ENCODE measurements at regions not wholly inside any gene's neighbourhood (a gene's known extent, or its start where the extent isn't known, plus 50 kb on each side); places are given as distances from the start of the nearest gene placed in this dataset.

DNA sequence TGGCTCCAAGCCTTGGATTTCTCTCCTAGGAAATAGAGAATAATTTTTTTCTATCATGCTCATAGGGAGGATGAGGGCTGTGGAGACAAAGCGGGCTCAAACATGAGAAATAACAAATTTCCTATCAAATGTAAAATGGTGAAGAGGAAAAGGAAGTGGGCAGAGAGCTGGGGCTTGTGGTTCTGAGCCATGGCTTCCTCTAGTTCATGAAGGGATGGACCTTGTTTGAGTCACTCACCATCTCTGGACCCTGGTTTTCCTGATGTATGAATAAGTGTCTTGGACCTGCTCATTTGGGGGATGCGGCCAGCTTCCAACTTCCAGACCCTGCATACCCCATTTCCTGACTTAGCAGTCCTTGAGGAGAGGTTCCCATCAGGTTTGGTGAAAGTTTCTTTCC lies 63.0 kb downstream of the MSX1 start:
- H3F3A ChIP-seq (ENCODE audit: insufficient read depth, low read length), result no peaks in the 10 kb centered on the region
- no peaks in the 10 kb centered on the region for H3K9me2 ChIP-seq (ENCODE audit: low read depth, low read length)
- H3K27ac ChIP-seq (ENCODE audit: low read depth, low read length, poor library complexity, severe bottlenecking), result no peak overlapping the region
- TF ChIP-seq, protein P1, sequence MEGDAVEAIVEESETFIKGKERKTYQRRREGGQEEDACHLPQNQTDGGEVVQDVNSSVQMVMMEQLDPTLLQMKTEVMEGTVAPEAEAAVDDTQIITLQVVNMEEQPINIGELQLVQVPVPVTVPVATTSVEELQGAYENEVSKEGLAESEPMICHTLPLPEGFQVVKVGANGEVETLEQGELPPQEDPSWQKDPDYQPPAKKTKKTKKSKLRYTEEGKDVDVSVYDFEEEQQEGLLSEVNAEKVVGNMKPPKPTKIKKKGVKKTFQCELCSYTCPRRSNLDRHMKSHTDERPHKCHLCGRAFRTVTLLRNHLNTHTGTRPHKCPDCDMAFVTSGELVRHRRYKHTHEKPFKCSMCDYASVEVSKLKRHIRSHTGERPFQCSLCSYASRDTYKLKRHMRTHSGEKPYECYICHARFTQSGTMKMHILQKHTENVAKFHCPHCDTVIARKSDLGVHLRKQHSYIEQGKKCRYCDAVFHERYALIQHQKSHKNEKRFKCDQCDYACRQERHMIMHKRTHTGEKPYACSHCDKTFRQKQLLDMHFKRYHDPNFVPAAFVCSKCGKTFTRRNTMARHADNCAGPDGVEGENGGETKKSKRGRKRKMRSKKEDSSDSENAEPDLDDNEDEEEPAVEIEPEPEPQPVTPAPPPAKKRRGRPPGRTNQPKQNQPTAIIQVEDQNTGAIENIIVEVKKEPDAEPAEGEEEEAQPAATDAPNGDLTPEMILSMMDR (IDR thresholded peaks at IDR 0.05; ENCODE audit: low read length), result no peak
- no peak for TF ChIP-seq EZH2 (IDR thresholded peaks at IDR 0.05; ENCODE audit: borderline replicate concordance, low read length)
- no peak overlapping the region for H3K4me3 ChIP-seq (ENCODE audit: low read depth, low read length, poor library complexity, severe bottlenecking)
- no peaks in the 10 kb centered on the region for H3K27me3 ChIP-seq (ENCODE audit: insufficient read depth, low read length)
- H4K20me1 ChIP-seq (ENCODE audit: insufficient read depth, low read length), result no peaks in the 10 kb centered on the region
- no peaks in the 10 kb centered on the region; the same call in 1 of the 2 replicates for H3K36me3 ChIP-seq (ENCODE audit: insufficient read depth, low read length)
- H3K79me2 ChIP-seq (ENCODE audit: insufficient read depth, low read length), result no peaks in the 10 kb centered on the region
- H3K4me1 ChIP-seq (ENCODE audit: insufficient read depth, low read length, severe bottlenecking), result no peaks in the 10 kb centered on the region
- no peak overlapping the region for H3K4me2 ChIP-seq (ENCODE audit: low read length)
- no peak overlapping the region for H3K9ac ChIP-seq (ENCODE audit: low read length)
- no peak overlapping the region for H2AFZ ChIP-seq (ENCODE audit: low read length)
- H3K9me3 ChIP-seq (ENCODE audit: low read length), result no peaks in the 10 kb centered on the region

DNA sequence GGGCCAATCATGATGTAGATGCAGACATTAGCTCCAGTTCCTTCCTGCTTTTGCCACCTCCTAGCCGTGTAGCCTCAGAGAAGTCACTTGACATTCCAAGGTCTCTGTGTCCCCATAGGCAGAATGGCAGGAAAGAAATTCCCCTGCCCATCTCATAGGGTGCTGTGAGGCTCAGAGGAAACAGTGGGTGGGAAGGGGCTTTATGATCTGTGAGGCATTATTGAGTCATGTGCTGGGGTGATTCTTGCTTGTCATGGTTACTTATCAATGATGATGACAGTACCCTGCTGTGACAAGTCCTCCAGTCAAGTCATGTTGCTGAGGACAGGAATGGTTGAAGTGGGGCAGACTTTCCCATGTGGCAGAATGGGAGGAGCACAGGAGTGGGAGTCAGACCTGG lies 63.7 kb downstream of the MSX1 start:
- Histone ChIP-seq H4K20me1 (ENCODE audit: insufficient read depth, low read length) (no peaks in the 10 kb centered on the region), H3K36me3 (ENCODE audit: insufficient read depth, low read length) (no peaks in the 10 kb centered on the region; the same call in 1 of the 2 replicates), H3K9me3 (ENCODE audit: low read length) (no peaks in the 10 kb centered on the region), H3F3A (ENCODE audit: insufficient read depth, low read length) (no peaks in the 10 kb centered on the region), H3K27me3 (ENCODE audit: insufficient read depth, low read length) (no peaks in the 10 kb centered on the region), H2AFZ (ENCODE audit: low read length) (no peak overlapping the region), H3K9ac (ENCODE audit: low read length) (no peak overlapping the region), H3K27ac (ENCODE audit: low read depth, low read length, poor library complexity, severe bottlenecking) (no peak overlapping the region), H3K79me2 (ENCODE audit: insufficient read depth, low read length) (no peaks in the 10 kb centered on the region), H3K4me3 (ENCODE audit: low read depth, low read length, poor library complexity, severe bottlenecking) (no peak overlapping the region), H3K4me2 (ENCODE audit: low read length) (no peak overlapping the region), H3K4me1 (ENCODE audit: insufficient read depth, low read length, severe bottlenecking) (no peaks in the 10 kb centered on the region), H3K9me2 (ENCODE audit: low read depth, low read length) (no peaks in the 10 kb centered on the region)
- no peak for TF ChIP-seq EZH2 (IDR thresholded peaks at IDR 0.05; ENCODE audit: borderline replicate concordance, low read length)
- TF ChIP-seq, protein P1 (IDR thresholded peaks at IDR 0.05; ENCODE audit: low read length), result no peak

DNA sequence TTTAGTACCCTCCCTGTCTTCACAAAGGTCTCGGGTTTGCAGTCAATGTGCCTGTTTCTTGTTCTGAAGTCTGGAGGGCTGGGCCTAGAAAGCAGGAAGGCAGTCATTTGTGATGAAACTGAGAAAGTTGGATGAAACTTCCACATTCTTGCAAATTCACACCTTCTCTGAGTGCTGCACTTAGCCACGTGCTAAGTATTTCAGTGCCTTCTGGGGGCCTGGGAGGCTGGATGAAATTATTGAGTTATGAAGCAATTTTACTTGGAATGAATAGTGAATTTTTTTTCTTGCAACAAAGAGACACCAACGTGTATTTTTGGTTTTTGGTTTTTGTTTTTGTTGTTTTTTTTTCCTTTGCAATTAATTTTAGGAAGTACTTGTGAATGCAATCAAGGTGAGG lies 71.2 kb downstream of the MSX1 start:
- Histone ChIP-seq H3K4me3 (ENCODE audit: low read depth, low read length, poor library complexity, severe bottlenecking) (no peak overlapping the region), H3K36me3 (ENCODE audit: insufficient read depth, low read length) (no peaks in the 10 kb centered on the region), H3F3A (ENCODE audit: insufficient read depth, low read length) (no peaks in the 10 kb centered on the region), H2AFZ (ENCODE audit: low read length) (no peak overlapping the region), H3K9ac (ENCODE audit: low read length) (no peak overlapping the region), H3K27me3 (ENCODE audit: insufficient read depth, low read length) (no peaks in the 10 kb centered on the region), H3K4me2 (ENCODE audit: low read length) (no peak overlapping the region), H3K9me3 (ENCODE audit: low read length) (no peaks in the 10 kb centered on the region), H3K4me1 (ENCODE audit: insufficient read depth, low read length, severe bottlenecking) (no peaks in the 10 kb centered on the region), H4K20me1 (ENCODE audit: insufficient read depth, low read length) (no peaks in the 10 kb centered on the region), H3K79me2 (ENCODE audit: insufficient read depth, low read length) (no peaks in the 10 kb centered on the region), H3K27ac (ENCODE audit: low read depth, low read length, poor library complexity, severe bottlenecking) (no peak overlapping the region), H3K9me2 (ENCODE audit: low read depth, low read length) (no peaks in the 10 kb centered on the region)
- TF ChIP-seq, protein P1 (IDR thresholded peaks at IDR 0.05; ENCODE audit: low read length), result no peak
- no peak for TF ChIP-seq EZH2 (IDR thresholded peaks at IDR 0.05; ENCODE audit: borderline replicate concordance, low read length)
